Lung (tissue), 11 donors: ENCODE measurements at regions not wholly inside any gene's neighbourhood (a gene's known extent, or its start where the extent isn't known, plus 50 kb on each side); places are given as distances from the start of the nearest gene placed in this dataset.

ENCODE experiments used
- ATAC-seq: fragments of 200-7000 bp; cut with Tn5 transposase; one replicate; pipeline ENCODE4 v1.9.1; 2020; ENCODE audit warnings: moderate number of reproducible peaks; ENCODE audit not compliant: insufficient read depth, low FRiP score
- DNase-seq, 3 donors: peaks; one replicate each; pipeline ENCODE4 v3.0.0-alpha.2; 2013 to 2017
- H3K27ac ChIP-seq, 2 donors: one replicate each; pipeline ENCODE4 v1.5.1; 2013; ENCODE audit warnings: mild to moderate bottlenecking in 2 of 2, moderate library complexity in 2 of 2, control low read depth in 1 of 2, inconsistent platforms in 1 of 2, low read depth in 1 of 2, low read length in 1 of 2
- H3K27me3 ChIP-seq, 3 donors: one replicate each; pipeline ENCODE4 v1.5.1; 2013; ENCODE audit warnings: low read length in 2 of 3; ENCODE audit not compliant: control insufficient read depth in 3 of 3, insufficient read depth in 3 of 3
- H3K36me3 ChIP-seq, 4 donors: one replicate each; pipeline ENCODE4 v1.5.1; 2013; ENCODE audit warnings: low read length in 4 of 4, mild to moderate bottlenecking in 1 of 4, moderate library complexity in 1 of 4; ENCODE audit not compliant: control insufficient read depth in 4 of 4, insufficient read depth in 4 of 4
- H3K4me1 ChIP-seq, 5 donors: one replicate each; pipeline ENCODE4 v1.5.1; 2013; ENCODE audit warnings: low read length in 5 of 5, mild to moderate bottlenecking in 2 of 5, moderate library complexity in 1 of 5; ENCODE audit not compliant: control insufficient read depth in 5 of 5, insufficient read depth in 5 of 5
- H3K4me3 ChIP-seq: one replicate; pipeline ENCODE4 v1.5.1; 2013; ENCODE audit warnings: mild to moderate bottlenecking, control low read depth, moderate library complexity
- H3K9ac ChIP-seq, 2 donors: one replicate each; pipeline ENCODE4 v1.5.1; 2013; ENCODE audit warnings: low read length in 2 of 2, control low read depth in 1 of 2; ENCODE audit not compliant: insufficient read depth in 1 of 2
- H3K9me3 ChIP-seq, 4 donors: one replicate each; pipeline ENCODE4 v1.5.1; 2013; ENCODE audit warnings: low read length in 3 of 4, mild to moderate bottlenecking in 1 of 4, moderate library complexity in 1 of 4; ENCODE audit not compliant: control insufficient read depth in 4 of 4, insufficient read depth in 3 of 4
- WGBS, 2 donors: extraction: QIAGEN DNeasy Blood & Tissue Kit; methylation state at CpG; one replicate each; pipeline ENCODE4 v1.1.7; 2013; 5-methylcytosine and 5-hydroxymethylcytosine counted together
- TF ChIP-seq, protein P1 (sequence below): IDR thresholded peaks from 2 replicates; pipeline ENCODE4 v1.5.1; 2012; ENCODE audit warnings: mild to moderate bottlenecking; ENCODE audit errors: control extremely low read depth, extremely low read depth
- donor health status: control.
- donor health status: control.
- donor health status: Bipolar disorder and iron deficiency.
- donor health status: healthy.
- donor health status: DM: yes; HTN: yes; CAD: no.

- no peak overlapping the region for H3K4me3 ChIP-seq
- H3K27me3 ChIP-seq: no peaks in the 10 kb centered on the region
- H3K4me1 ChIP-seq: peaks cover 0 to 3% (median 0%) of the 10 kb centered on the region in 5 donors
- no peak overlapping the region for H3K9ac ChIP-seq
- DNase-seq (no peak), ATAC-seq (no peak)
- 85 to 89% methylated on average over 2 of the region's 2 CpGs for WGBS, 2 donors
- H3K27ac ChIP-seq: no peak overlapping the region
- TF ChIP-seq, protein P1, sequence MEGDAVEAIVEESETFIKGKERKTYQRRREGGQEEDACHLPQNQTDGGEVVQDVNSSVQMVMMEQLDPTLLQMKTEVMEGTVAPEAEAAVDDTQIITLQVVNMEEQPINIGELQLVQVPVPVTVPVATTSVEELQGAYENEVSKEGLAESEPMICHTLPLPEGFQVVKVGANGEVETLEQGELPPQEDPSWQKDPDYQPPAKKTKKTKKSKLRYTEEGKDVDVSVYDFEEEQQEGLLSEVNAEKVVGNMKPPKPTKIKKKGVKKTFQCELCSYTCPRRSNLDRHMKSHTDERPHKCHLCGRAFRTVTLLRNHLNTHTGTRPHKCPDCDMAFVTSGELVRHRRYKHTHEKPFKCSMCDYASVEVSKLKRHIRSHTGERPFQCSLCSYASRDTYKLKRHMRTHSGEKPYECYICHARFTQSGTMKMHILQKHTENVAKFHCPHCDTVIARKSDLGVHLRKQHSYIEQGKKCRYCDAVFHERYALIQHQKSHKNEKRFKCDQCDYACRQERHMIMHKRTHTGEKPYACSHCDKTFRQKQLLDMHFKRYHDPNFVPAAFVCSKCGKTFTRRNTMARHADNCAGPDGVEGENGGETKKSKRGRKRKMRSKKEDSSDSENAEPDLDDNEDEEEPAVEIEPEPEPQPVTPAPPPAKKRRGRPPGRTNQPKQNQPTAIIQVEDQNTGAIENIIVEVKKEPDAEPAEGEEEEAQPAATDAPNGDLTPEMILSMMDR: no peak
- H3K9me3 ChIP-seq: no peaks in the 10 kb centered on the region
- no peaks in the 10 kb centered on the region for H3K36me3 ChIP-seq
These were observed 289.0 kb downstream of the SNX13 start for GRCh38 chr7:17651341-17651740.

DNA sequence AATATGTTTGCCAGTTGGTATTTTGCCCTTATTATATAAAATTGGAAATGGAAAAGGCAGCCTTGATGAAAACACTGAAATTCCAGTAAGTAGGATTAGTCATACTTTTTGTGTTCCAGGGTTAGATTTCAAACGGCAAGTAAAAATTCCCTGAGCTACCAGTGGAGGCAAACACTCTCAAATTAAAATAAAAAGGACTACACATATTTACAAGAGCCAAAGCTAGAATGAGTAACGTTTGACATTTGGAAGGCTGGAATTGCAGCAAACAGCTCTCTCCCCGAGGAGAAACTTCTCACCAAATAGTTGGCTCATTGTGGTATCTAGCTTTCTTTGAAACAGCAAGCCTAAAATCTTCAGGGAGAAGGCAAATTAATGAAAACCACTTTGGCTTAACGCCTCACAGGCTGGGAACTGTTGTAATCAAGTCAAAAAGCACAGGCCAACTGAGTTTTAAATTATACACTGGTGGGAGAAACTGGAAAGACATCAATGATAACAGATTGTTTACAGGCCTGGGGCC, 288.4 kb downstream of the SNX13 start:
- Histone ChIP-seq H3K4me1 (peaks cover 0 to 3% (median 0%) of the 10 kb centered on the region in 5 donors), H3K27me3 (no peaks in the 10 kb centered on the region), H3K9me3 (no peaks in the 10 kb centered on the region), H3K27ac (peak overlapping the region in 1 of 2 donors; percentile 43), H3K4me3 (no peak overlapping the region), H3K36me3 (no peaks in the 10 kb centered on the region), H3K9ac (no peak overlapping the region)
- ATAC-seq: peak; percentile 85
- TF ChIP-seq, protein P1: no peak
- DNase-seq: peak in 2 of 3 donors; percentile 15 to 47
- 57 to 80% methylated on average over 4 of the region's 4 CpGs for WGBS, 2 donors

DNA sequence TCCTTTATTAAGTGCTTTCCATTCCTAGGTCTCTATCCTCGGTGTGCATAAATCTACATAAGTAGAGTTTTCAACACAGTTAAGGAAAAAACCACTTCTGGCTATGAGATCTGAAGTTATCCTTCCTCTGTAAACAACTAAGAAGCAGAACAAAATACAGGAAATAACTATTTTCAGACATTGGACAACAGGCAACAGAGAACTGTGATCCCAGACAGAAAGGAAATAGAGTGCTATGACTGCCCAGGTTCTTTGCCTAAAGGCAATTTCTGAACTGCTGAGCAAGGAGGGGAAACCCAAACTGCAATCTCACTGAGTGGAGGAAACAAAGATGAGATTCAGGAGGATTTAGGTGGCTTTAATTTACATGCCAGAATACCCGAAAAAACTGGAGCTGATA, 285.4 kb downstream of the SNX13 start:
- Histone ChIP-seq H3K9me3 (peaks cover 0 to 1% (median 0%) of the 10 kb centered on the region in 4 donors), H3K4me3 (no peak overlapping the region), H3K27me3 (no peaks in the 10 kb centered on the region), H3K36me3 (no peaks in the 10 kb centered on the region), H3K27ac (no peak overlapping the region), H3K4me1 (peaks cover 0 to 3% (median 0%) of the 10 kb centered on the region in 5 donors), H3K9ac (no peak overlapping the region)
- WGBS, 2 donors: 40 to 41% methylated on average over 2 of the region's 2 CpGs
- ATAC-seq (no peak), DNase-seq (no peak)
- TF ChIP-seq, protein P1: no peak

DNA sequence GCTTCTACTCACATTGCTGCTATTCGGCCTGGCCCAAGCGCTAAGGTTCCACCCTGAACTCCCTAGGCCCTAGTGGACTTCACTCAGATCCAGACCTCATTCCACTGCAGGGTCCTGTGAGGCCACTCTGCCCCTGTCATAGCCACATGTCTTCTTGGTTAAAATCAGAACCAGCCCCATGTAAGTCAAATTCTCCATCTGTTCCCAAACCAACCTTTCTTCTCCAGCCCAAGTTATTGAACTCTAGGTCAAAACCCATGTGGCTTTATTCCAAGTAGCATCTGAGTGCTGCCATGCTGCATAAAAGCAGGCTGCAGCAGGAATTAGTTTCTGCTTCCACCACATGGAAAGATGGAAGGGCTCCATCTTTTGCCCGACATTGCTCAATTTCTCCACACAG, 281.2 kb downstream of the SNX13 start:
- Histone ChIP-seq H3K4me1 (no peaks in the 10 kb centered on the region), H3K27ac (no peak overlapping the region), H3K9ac (no peak overlapping the region), H3K36me3 (no peaks in the 10 kb centered on the region), H3K4me3 (no peak overlapping the region), H3K27me3 (no peaks in the 10 kb centered on the region), H3K9me3 (peaks cover 0 to 1% (median 0%) of the 10 kb centered on the region in 4 donors)
- WGBS, 2 donors: 96 to 100% methylated on average over 3 of the region's 3 CpGs
- TF ChIP-seq, protein P1: no peak
- ATAC-seq: no peak
- no peak for DNase-seq
